Body of pancreas (tissue), 4 donors: ENCODE measurements at regions not wholly inside any gene's neighbourhood (a gene's known extent, or its start where the extent isn't known, plus 50 kb on each side); places are given as distances from the start of the nearest gene placed in this dataset.

Source experiments
- ATAC-seq: fragments of 150-250 bp; one replicate; pipeline ENCODE4 v1.9.1; 2016
- DNase-seq, 4 donors: peaks; one replicate each; pipeline ENCODE4 v3.0.0-alpha.2; 2019
- H3K27ac ChIP-seq, 4 donors: fragments of 200-600 bp; sonication (generic); 1 replicate in 3 of 4; 2 replicates in 1 of 4; pipeline versions ENCODE4 v1.5.1 to v1.6.1; 2016 to 2019; ENCODE audit warnings: mild to moderate bottlenecking in 1 of 4, mixed read lengths in 1 of 4, moderate library complexity in 1 of 4
- H3K27me3 ChIP-seq, 2 donors: fragments of 200-600 bp; sonication (generic); one replicate each; pipeline ENCODE4 v1.6.0; 2016; ENCODE audit warnings: mild to moderate bottlenecking in 1 of 2
- H3K36me3 ChIP-seq, 2 donors: fragments of 200-600 bp; sonication (generic); replicated peaks in 1 of 2; 2 replicates each; pipeline ENCODE4 v1.5.1; 2016; ENCODE audit warnings: low read depth in 2 of 2; ENCODE audit not compliant: insufficient read depth in 1 of 2
- H3K4me1 ChIP-seq: fragments of 200-600 bp; sonication (generic); one replicate; pipeline ENCODE4 v1.6.0; 2016
- H3K4me3 ChIP-seq, 2 donors: fragments of 200-600 bp; sonication (generic); 1 replicate in 1 of 2; 2 replicates in 1 of 2; pipeline ENCODE4 v1.5.1; 2016 to 2019
- H3K9me3 ChIP-seq, 3 donors: fragments of 200-600 bp; sonication (generic); 1 replicate in 2 of 3; 2 replicates in 1 of 3; pipeline ENCODE4 v1.5.1; 2016
- POLR2A ChIP-seq, 3 donors: fragments of 450-650 bp; IDR thresholded peaks; one replicate each; pipeline ENCODE4 v1.6.1; 2016; ENCODE audit warnings: antibody characterized with exemption in 3 of 3, mild to moderate bottlenecking in 2 of 3
- WGBS, 2 donors: methylation state at CpG; one replicate each; pipeline ENCODE4 v1.1.5; 2017; 5-methylcytosine and 5-hydroxymethylcytosine counted together
- intact Hi-C: fragments of 100-400 bp; cut with DNase I; formaldehyde crosslinking; loops from one replicate; pipeline ENCODE4 v1.15.1; 2023
- TF ChIP-seq, protein P1 (sequence below), 7 experiments: fragments of 450-650 bp in 4 of 7; fragments of 200-600 bp in 3 of 7; sonication (generic) in 3 of 7; IDR thresholded peaks; one replicate each; pipeline ENCODE4 v1.5.1; 2016 to 2019; ENCODE audit warnings: antibody characterized with exemption in 7 of 7

DNA sequence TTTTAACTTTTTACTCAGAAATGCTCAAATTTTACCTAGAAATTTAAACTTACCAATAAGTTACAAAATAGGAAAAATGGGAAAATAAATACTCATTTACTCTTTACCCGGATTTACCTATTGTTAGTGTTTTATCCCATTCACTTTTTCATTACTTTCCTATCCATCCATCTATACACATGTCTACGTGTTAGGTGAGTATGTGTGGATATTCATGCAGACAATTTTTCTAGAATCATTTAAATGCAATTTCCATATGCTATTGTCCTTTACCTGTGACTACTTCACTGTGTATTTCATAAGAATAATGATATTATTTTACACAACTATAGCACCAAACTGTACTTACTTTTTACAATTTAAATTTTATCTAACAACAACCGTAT lies 896.6 kb upstream of the INTU start:
- DNase-seq = no peak
- WGBS, 2 donors = 70 to 78% methylated on average over 3 of the region's 3 CpGs
- TF ChIP-seq, protein P1, sequence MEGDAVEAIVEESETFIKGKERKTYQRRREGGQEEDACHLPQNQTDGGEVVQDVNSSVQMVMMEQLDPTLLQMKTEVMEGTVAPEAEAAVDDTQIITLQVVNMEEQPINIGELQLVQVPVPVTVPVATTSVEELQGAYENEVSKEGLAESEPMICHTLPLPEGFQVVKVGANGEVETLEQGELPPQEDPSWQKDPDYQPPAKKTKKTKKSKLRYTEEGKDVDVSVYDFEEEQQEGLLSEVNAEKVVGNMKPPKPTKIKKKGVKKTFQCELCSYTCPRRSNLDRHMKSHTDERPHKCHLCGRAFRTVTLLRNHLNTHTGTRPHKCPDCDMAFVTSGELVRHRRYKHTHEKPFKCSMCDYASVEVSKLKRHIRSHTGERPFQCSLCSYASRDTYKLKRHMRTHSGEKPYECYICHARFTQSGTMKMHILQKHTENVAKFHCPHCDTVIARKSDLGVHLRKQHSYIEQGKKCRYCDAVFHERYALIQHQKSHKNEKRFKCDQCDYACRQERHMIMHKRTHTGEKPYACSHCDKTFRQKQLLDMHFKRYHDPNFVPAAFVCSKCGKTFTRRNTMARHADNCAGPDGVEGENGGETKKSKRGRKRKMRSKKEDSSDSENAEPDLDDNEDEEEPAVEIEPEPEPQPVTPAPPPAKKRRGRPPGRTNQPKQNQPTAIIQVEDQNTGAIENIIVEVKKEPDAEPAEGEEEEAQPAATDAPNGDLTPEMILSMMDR (IDR thresholded peaks at IDR 0.05) = no peak
- no peak for TF ChIP-seq POLR2A (IDR thresholded peaks at IDR 0.05)
- H3K27me3 ChIP-seq = no peaks in the 10 kb centered on the region
- H3K4me1 ChIP-seq = no peaks in the 10 kb centered on the region
- no peaks in the 10 kb centered on the region for H3K9me3 ChIP-seq
- no peak for ATAC-seq
- H3K27ac ChIP-seq = no peak overlapping the region
- H3K36me3 ChIP-seq = no peaks in the 10 kb centered on the region
- no peak overlapping the region for H3K4me3 ChIP-seq
- intact Hi-C loops = no loop called here

DNA sequence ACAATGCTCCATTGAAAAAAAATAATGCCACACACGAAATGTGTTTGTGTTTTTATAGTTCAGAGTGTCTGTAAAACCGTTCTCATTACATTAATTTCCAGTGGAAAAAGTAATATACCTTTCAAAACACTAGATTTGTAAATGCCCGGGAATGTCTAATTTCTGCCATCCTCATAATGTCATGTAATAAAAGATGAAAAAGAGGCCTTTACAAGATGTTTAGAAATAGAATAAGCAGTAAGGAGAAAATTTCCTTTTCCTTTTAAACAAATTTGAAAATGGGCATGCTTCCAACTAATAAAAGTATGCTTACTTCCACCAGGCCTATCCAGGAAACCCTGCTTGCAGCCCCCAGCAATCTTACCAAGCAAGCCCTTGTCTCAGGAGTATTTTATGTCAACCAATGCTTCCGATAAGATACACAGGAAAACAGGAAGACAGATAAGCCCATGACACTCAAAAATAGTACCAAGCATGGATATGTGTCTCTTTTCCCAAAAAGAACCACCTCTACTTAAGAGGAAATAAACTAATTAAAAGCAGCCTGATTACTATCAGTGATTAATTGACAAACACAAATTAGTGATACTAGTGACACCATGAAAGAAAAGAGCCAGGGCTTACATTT lies 894.7 kb upstream of the INTU start:
- intact Hi-C loops = no loop called here
- ATAC-seq (no peak), DNase-seq (no peak)
- Histone ChIP-seq H3K4me3 (no peak overlapping the region), H3K9me3 (no peaks in the 10 kb centered on the region), H3K27me3 (no peaks in the 10 kb centered on the region), H3K36me3 (no peaks in the 10 kb centered on the region), H3K27ac (no peak overlapping the region), H3K4me1 (no peaks in the 10 kb centered on the region)
- 40 to 41% methylated on average over 4 of the region's 4 CpGs for WGBS, 2 donors
- no peak for TF ChIP-seq POLR2A (IDR thresholded peaks at IDR 0.05)
- TF ChIP-seq, protein P1 (IDR thresholded peaks at IDR 0.05) = no peak

DNA sequence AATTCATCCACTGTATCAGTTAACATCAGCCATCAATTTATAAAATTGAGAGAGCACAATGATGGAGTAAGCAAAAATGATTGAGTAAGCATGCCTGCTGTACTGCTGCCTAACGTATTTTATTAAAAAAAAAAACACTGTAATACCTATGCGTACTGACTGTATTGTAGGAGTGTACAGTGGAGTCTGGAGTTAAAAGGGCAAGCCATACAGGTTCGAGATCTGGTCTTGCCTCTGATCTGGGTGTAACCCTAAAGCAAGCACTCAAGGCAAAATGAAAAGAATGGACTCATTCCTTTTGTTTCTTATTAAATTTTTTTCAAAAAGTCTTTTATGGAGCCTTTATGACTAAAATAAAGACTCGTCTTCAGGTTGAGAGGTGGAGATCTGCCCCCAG lies 894.2 kb upstream of the INTU start:
- Histone ChIP-seq H3K36me3 (no peaks in the 10 kb centered on the region), H3K27ac (no peak overlapping the region), H3K4me1 (no peaks in the 10 kb centered on the region), H3K4me3 (no peak overlapping the region), H3K9me3 (no peaks in the 10 kb centered on the region), H3K27me3 (no peaks in the 10 kb centered on the region)
- TF ChIP-seq, protein P1 (IDR thresholded peaks at IDR 0.05) = no peak
- no peak for TF ChIP-seq POLR2A (IDR thresholded peaks at IDR 0.05)
- intact Hi-C loops = no loop called here
- ATAC-seq (no peak), DNase-seq (no peak)
- 48 to 50% methylated on average over 4 of the region's 4 CpGs for WGBS, 2 donors

DNA sequence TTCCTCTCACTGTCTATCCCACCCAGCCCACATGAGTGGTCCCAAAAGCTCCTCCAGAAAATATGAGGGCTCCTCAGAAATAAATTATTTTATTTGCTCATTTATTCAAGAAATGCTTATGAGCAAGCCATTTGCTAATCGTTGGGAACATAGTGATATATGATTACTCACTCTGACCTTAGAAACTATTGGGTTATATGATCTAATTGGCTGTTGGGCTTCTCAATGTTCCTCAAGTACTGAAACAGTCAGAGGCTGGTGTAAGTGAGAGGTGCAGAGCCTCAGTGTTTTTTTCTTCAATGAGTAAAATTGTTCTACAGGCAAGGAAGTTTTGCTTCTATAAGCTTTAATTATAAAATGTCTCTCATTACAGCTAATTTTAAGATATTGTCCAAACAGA lies 893.8 kb upstream of the INTU start:
- ATAC-seq = no peak
- TF ChIP-seq, protein P1 (IDR thresholded peaks at IDR 0.05) = no peak
- no peak for TF ChIP-seq POLR2A (IDR thresholded peaks at IDR 0.05)
- intact Hi-C loops = no loop called here
- no peaks in the 10 kb centered on the region for H3K36me3 ChIP-seq
- no peaks in the 10 kb centered on the region for H3K9me3 ChIP-seq
- no peak overlapping the region for H3K4me3 ChIP-seq
- DNase-seq = no peak
- no peaks in the 10 kb centered on the region for H3K27me3 ChIP-seq
- H3K27ac ChIP-seq = no peak overlapping the region
- WGBS, 2 donors = 0 to 74% methylated on average over 1 of the region's 1 CpG
- no peaks in the 10 kb centered on the region for H3K4me1 ChIP-seq

DNA sequence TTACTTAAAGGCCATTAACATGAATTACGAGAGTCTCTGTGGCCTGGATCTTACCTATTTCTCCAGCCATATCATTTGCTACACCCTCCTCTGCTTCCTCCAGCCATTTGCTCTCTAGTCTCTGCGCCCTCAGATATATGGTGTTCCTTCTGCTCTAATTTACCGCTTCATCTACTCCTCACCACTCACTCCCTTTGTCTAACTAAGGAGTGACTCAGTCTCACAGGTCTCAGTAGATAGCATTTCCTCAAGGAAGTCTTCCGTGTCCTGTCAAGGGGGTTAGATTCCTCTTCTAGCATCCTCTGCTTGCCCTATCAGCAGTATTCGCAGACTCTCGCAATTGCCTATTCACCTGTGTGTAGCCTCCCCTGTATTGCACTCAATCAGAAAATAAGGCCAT lies 892.1 kb upstream of the INTU start:
- WGBS, 2 donors = 77 to 86% methylated on average over 6 of the region's 6 CpGs
- Histone ChIP-seq H3K27ac (no peak overlapping the region), H3K36me3 (no peaks in the 10 kb centered on the region), H3K9me3 (no peaks in the 10 kb centered on the region), H3K27me3 (no peaks in the 10 kb centered on the region), H3K4me3 (no peak overlapping the region), H3K4me1 (no peaks in the 10 kb centered on the region)
- no peak for TF ChIP-seq POLR2A (IDR thresholded peaks at IDR 0.05)
- TF ChIP-seq, protein P1 (IDR thresholded peaks at IDR 0.05) = no peak
- DNase-seq (no peak), ATAC-seq (no peak)
- intact Hi-C loops = no loop called here
